ENCODE measurements at regions not wholly inside any gene's neighbourhood (a gene's known extent, or its start where the extent isn't known, plus 50 kb on each side); places are given as distances from the start of the nearest gene placed in this dataset.

DNA sequence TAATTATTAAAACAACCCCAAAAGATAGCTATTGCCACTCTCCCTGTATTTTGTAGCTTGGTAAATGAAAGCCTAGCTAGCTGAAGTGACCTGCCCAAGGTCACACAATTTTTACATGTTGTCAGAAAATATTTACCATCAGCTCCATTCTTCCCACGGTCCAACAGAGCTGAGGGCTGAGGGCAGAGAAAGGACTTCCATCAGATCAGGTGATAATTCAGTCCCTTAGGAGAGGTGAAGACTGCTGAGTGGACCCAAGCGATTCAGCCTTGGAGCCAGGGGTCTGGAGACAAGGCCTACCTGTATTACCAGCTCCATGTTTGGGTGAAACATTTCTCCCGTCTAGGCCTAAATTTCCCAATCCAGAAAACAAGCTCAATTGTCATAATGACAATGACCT lies 149.5 kb upstream of the TSHZ3 start:
- DNase-seq (ENCODE audit: low read depth, low spot score) (no peak), FAIRE-seq (no peak)
- no peaks in the 10 kb centered on the region for H3K36me3 ChIP-seq (ENCODE audit: control insufficient read depth in 2 of 2, extremely low read depth in 1 of 2, insufficient read depth in 2 of 2, low read length in 2 of 2)
- H3K9ac ChIP-seq (ENCODE audit: control insufficient read depth, extremely low read depth, insufficient read depth, low read length), result no peak overlapping the region
- H3K27ac ChIP-seq (ENCODE audit: control insufficient read depth, insufficient read depth, low read length), result no peak overlapping the region
- H3K4me3 ChIP-seq (ENCODE audit: control insufficient read depth in 2 of 3, extremely low read depth in 1 of 3, insufficient read depth in 2 of 3, low read depth in 1 of 3, low read length in 3 of 3), result no peak overlapping the region
- TF ChIP-seq, protein P1, sequence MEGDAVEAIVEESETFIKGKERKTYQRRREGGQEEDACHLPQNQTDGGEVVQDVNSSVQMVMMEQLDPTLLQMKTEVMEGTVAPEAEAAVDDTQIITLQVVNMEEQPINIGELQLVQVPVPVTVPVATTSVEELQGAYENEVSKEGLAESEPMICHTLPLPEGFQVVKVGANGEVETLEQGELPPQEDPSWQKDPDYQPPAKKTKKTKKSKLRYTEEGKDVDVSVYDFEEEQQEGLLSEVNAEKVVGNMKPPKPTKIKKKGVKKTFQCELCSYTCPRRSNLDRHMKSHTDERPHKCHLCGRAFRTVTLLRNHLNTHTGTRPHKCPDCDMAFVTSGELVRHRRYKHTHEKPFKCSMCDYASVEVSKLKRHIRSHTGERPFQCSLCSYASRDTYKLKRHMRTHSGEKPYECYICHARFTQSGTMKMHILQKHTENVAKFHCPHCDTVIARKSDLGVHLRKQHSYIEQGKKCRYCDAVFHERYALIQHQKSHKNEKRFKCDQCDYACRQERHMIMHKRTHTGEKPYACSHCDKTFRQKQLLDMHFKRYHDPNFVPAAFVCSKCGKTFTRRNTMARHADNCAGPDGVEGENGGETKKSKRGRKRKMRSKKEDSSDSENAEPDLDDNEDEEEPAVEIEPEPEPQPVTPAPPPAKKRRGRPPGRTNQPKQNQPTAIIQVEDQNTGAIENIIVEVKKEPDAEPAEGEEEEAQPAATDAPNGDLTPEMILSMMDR (optimal IDR thresholded peaks at IDR 0.05 in 1 of 3, IDR thresholded peaks at IDR 0.05 in 1 of 3, conservative IDR thresholded peaks at IDR 0.05 in 1 of 3; ENCODE audit: extremely low read depth in 1 of 3, insufficient read depth in 2 of 3, low read length in 3 of 3), result no peak
- no peak for TF ChIP-seq EZH2 (IDR thresholded peaks at IDR 0.05; ENCODE audit: low read length)
- no peaks in the 10 kb centered on the region for H3K79me2 ChIP-seq (ENCODE audit: control insufficient read depth, insufficient read depth, low read length)
- H2AFZ ChIP-seq (ENCODE audit: control insufficient read depth, low read length), result no peak overlapping the region
- no peaks in the 10 kb centered on the region for H4K20me1 ChIP-seq (ENCODE audit: control insufficient read depth, extremely low read depth, insufficient read depth, low read length)
- no peaks in the 10 kb centered on the region for H3K9me3 ChIP-seq (ENCODE audit: control insufficient read depth, low read depth, low read length)
- no peaks in the 10 kb centered on the region for H3K27me3 ChIP-seq (ENCODE audit: control insufficient read depth, extremely low read depth, insufficient read depth, low read length)
- dilution Hi-C loops (cut with MboI; ENCODE audit: extremely low pct_ligation_motif_present, low sequenced_read_pairs), result no loop called here
- no peak overlapping the region for H3K4me2 ChIP-seq (ENCODE audit: control insufficient read depth, extremely low read depth, insufficient read depth, low read depth, low read length)
- no peaks in the 10 kb centered on the region for H3K9me1 ChIP-seq (ENCODE audit: control insufficient read depth, extremely low read depth, insufficient read depth, low read length)
- H3K4me1 ChIP-seq (ENCODE audit: control insufficient read depth, extremely low read depth, insufficient read depth, low read length), result no peaks in the 10 kb centered on the region

DNA sequence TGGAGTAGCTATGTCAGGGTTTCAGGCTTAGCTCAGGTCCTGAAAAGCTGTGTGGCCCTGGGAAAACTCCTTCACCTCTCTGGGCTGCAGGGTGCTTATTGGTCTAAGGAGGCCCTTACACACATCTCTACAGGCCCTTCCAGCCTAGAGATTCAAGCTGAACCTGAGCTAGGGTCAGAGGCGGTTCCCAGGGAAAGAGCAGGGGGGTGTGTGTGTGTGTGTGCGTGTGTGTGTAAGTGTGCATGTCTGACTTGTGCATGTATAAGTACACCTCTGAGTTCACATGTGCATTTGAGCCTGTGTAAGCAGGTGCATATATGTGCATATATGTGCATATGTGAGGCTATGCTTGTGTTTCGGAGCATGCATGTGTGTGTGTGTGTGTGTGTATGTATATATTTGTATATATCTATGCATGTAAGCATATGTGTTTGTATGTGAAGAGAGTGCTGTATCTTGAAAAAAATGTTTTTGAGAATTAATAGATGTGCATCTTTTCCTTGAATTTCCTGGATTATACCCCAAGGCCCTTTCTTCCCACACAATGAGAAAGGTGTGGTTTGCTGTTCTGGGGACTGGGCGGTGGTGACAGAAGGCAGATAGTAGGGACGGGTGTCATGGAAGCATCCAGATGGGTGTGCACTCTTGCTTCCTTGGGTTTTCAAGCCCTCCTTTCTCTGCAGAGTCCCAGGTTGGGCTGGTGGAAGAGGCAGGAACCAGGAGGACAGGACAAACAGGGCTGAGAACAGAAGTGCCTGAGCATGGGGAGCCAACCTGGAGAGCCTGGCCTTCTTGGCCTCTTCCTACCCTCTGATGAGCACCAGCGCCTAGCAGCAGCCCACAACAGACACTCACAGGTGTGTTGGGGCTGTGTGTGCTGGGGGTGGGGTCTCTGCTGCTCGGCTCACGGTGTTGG lies 150.3 kb upstream of the TSHZ3 start:
- FAIRE-seq, result no peak
- H3K4me3 ChIP-seq (ENCODE audit: control insufficient read depth in 2 of 3, extremely low read depth in 1 of 3, insufficient read depth in 2 of 3, low read depth in 1 of 3, low read length in 3 of 3), result no peak overlapping the region
- no peaks in the 10 kb centered on the region for H3K79me2 ChIP-seq (ENCODE audit: control insufficient read depth, insufficient read depth, low read length)
- TF ChIP-seq, protein P1 (optimal IDR thresholded peaks at IDR 0.05 in 1 of 3, IDR thresholded peaks at IDR 0.05 in 1 of 3, conservative IDR thresholded peaks at IDR 0.05 in 1 of 3; ENCODE audit: extremely low read depth in 1 of 3, insufficient read depth in 2 of 3, low read length in 3 of 3), result no peak
- TF ChIP-seq EZH2 (IDR thresholded peaks at IDR 0.05; ENCODE audit: low read length), result no peak
- H3K27ac ChIP-seq (ENCODE audit: control insufficient read depth, insufficient read depth, low read length), result no peak overlapping the region
- no peaks in the 10 kb centered on the region for H3K36me3 ChIP-seq (ENCODE audit: control insufficient read depth in 2 of 2, extremely low read depth in 1 of 2, insufficient read depth in 2 of 2, low read length in 2 of 2)
- no peaks in the 10 kb centered on the region for H4K20me1 ChIP-seq (ENCODE audit: control insufficient read depth, extremely low read depth, insufficient read depth, low read length)
- H3K27me3 ChIP-seq (ENCODE audit: control insufficient read depth, extremely low read depth, insufficient read depth, low read length), result no peaks in the 10 kb centered on the region
- dilution Hi-C loops (cut with MboI; ENCODE audit: extremely low pct_ligation_motif_present, low sequenced_read_pairs), result no loop called here
- no peak overlapping the region for H2AFZ ChIP-seq (ENCODE audit: control insufficient read depth, low read length)
- H3K4me1 ChIP-seq (ENCODE audit: control insufficient read depth, extremely low read depth, insufficient read depth, low read length), result no peaks in the 10 kb centered on the region
- no peaks in the 10 kb centered on the region for H3K9me1 ChIP-seq (ENCODE audit: control insufficient read depth, extremely low read depth, insufficient read depth, low read length)
- H3K9ac ChIP-seq (ENCODE audit: control insufficient read depth, extremely low read depth, insufficient read depth, low read length), result no peak overlapping the region
- H3K9me3 ChIP-seq (ENCODE audit: control insufficient read depth, low read depth, low read length), result peaks cover 2% of the 10 kb centered on the region
- no peak overlapping the region for H3K4me2 ChIP-seq (ENCODE audit: control insufficient read depth, extremely low read depth, insufficient read depth, low read depth, low read length)
- DNase-seq (ENCODE audit: low read depth, low spot score), result no peak

Data from keratinocyte (primary cell).